Testis (tissue), 2 donors: ENCODE measurements at regions not wholly inside any gene's neighbourhood (a gene's known extent, or its start where the extent isn't known, plus 50 kb on each side); places are given as distances from the start of the nearest gene placed in this dataset.
A peak's percentile ranks its signal among the peaks of the same experiment; 100 is the strongest.

Experiments used
- DNase-seq: peaks from one replicate; pipeline ENCODE4 v3.0.0-alpha.2; 2019
- H3K27ac ChIP-seq, 2 donors: fragments of 200-600 bp; sonication (generic); one replicate each; pipeline ENCODE4 v1.5.1; 2019
- H3K27me3 ChIP-seq: fragments of 200-600 bp; sonication (generic); one replicate; pipeline ENCODE4 v1.5.1; 2019
- H3K36me3 ChIP-seq: fragments of 200-600 bp; sonication (generic); one replicate; pipeline ENCODE4 v1.5.1; 2017; ENCODE audit warnings: low read depth; ENCODE audit errors: missing control alignments
- H3K4me1 ChIP-seq: fragments of 200-600 bp; sonication (generic); one replicate; pipeline ENCODE4 v1.5.1; 2019
- H3K4me3 ChIP-seq, 2 donors: fragments of 200-600 bp; sonication (generic); one replicate each; pipeline ENCODE4 v1.5.1; 2017 to 2019
- H3K9me3 ChIP-seq: fragments of 200-600 bp; sonication (generic); one replicate; pipeline ENCODE4 v1.5.1; 2017
- CTCF ChIP-seq, 3 experiments: fragments of 450-650 bp in 2 of 3; fragments of 200-600 bp in 1 of 3; sonication (generic) in 1 of 3; IDR thresholded peaks; one replicate each; pipeline ENCODE4 v1.5.1; 2016 to 2019; ENCODE audit warnings: antibody characterized with exemption in 3 of 3, mild to moderate bottlenecking in 2 of 3, moderate library complexity in 1 of 3
- POLR2A ChIP-seq: fragments of 450-650 bp; IDR thresholded peaks from one replicate; pipeline ENCODE4 v1.6.1; 2017; ENCODE audit warnings: antibody characterized with exemption, mild to moderate bottlenecking, moderate library complexity
- whole genome bisulfite sequencing, 2 donors: methylation state at CpG; one replicate each; pipeline ENCODE4 v1.1.5; 2018; 5-methylcytosine and 5-hydroxymethylcytosine counted together
- intact Hi-C: fragments of 100-400 bp; cut with DNase I; formaldehyde crosslinking; loops from one replicate; pipeline ENCODE4 v1.15.1; 2023; ENCODE audit warnings: low total_unique reads

- H3K27ac ChIP-seq = no peak overlapping the region
- H3K36me3 ChIP-seq = no peaks in the 10 kb centered on the region
- no peak overlapping the region for H3K4me3 ChIP-seq
- no peaks in the 10 kb centered on the region for H3K9me3 ChIP-seq
- intact Hi-C loops = no loop called here
- H3K4me1 ChIP-seq = no peaks in the 10 kb centered on the region
- DNase-seq = no peak
- H3K27me3 ChIP-seq = no peaks in the 10 kb centered on the region
- WGBS, 2 donors = 57 to 61% methylated on average over 2 of the region's 2 CpGs
- no peak for TF ChIP-seq CTCF (IDR thresholded peaks at IDR 0.05)
- TF ChIP-seq POLR2A = no peak
Measured at GRCh38 chr10:44803862-44804261, 107.3 kb upstream of the TMEM72 start.

- DNase-seq = no peak
- WGBS, 2 donors = 74 to 77% methylated on average over 1 of the region's 1 CpG
- Histone ChIP-seq H3K27ac (no peak overlapping the region), H3K4me1 (no peaks in the 10 kb centered on the region), H3K36me3 (no peaks in the 10 kb centered on the region), H3K4me3 (no peak overlapping the region), H3K27me3 (no peaks in the 10 kb centered on the region), H3K9me3 (no peaks in the 10 kb centered on the region)
- intact Hi-C loops = no loop called here
- TF ChIP-seq POLR2A (no peak), CTCF (IDR thresholded peaks at IDR 0.05) (no peak)
Measured at GRCh38 chr10:44804661-44805060, 106.5 kb upstream of the TMEM72 start.

- DNase-seq = peak; percentile 38
- no peaks in the 10 kb centered on the region for H3K27me3 ChIP-seq
- intact Hi-C loops = no loop called here
- H3K27ac ChIP-seq = no peak overlapping the region
- no peak overlapping the region for H3K4me3 ChIP-seq
- TF ChIP-seq CTCF (IDR thresholded peaks at IDR 0.05) = no peak
- no peak for TF ChIP-seq POLR2A
- WGBS, 2 donors = 50% methylated on average over 6 of the region's 6 CpGs
- H3K9me3 ChIP-seq = no peaks in the 10 kb centered on the region
- no peaks in the 10 kb centered on the region for H3K36me3 ChIP-seq
- H3K4me1 ChIP-seq = peaks cover 1% of the 10 kb centered on the region
Measured at GRCh38 chr10:44805466-44806210, 105.5 kb upstream of the TMEM72 start.

GRCh38 chr10:44806950-44807349 is 104.2 kb upstream of the TMEM72 start:
- TF ChIP-seq CTCF (IDR thresholded peaks at IDR 0.05) = no peak
- TF ChIP-seq POLR2A = no peak
- Histone ChIP-seq H3K27ac (no peak overlapping the region), H3K9me3 (no peaks in the 10 kb centered on the region), H3K27me3 (no peaks in the 10 kb centered on the region), H3K36me3 (no peaks in the 10 kb centered on the region), H3K4me3 (no peak overlapping the region), H3K4me1 (peaks cover 9% of the 10 kb centered on the region)
- intact Hi-C loops = no loop called here
- WGBS, 2 donors = 53 to 62% methylated on average over 3 of the region's 3 CpGs
- DNase-seq = no peak

- TF ChIP-seq POLR2A = no peak
- TF ChIP-seq CTCF (IDR thresholded peaks at IDR 0.05) = no peak
- Histone ChIP-seq H3K4me1 (peaks cover 9% of the 10 kb centered on the region), H3K27me3 (no peaks in the 10 kb centered on the region), H3K4me3 (no peak overlapping the region), H3K36me3 (no peaks in the 10 kb centered on the region), H3K27ac (no peak overlapping the region), H3K9me3 (no peaks in the 10 kb centered on the region)
- DNase-seq = no peak
- intact Hi-C loops = no loop called here
Measured at GRCh38 chr10:44807451-44807850, 103.7 kb upstream of the TMEM72 start.
